ENCODE measurements at regions not wholly inside any gene's neighbourhood (a gene's known extent, or its start where the extent isn't known, plus 50 kb on each side); places are given as distances from the start of the nearest gene placed in this dataset.
"Not testable (repeated sequence)": the region's sequence is repeated elsewhere in the genome, so short reads cannot be mapped to it uniquely, and the experiment has no call there.

DNA sequence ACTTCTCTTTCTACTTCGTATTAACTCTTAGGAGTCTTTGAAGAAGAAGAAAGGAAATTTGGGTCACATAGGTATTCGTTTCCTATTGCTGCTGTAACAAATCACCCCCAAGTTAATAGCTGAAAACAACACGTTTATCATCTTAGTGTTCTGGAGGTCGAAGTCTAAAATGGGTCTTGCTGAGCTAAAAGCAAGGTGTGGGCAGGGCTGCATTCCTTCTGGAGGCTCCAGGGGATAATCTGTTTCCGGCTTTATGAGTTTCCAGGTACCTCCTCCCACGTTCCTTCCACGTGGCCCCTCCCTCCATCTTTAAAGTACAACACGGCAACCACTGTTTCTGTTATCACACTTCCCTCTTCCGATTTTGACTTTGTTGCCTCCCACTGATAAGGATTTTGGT lies 233.5 kb upstream of the RBBP8 start:
- DNase-seq (ENCODE audit: low spot score): no peak

DNA sequence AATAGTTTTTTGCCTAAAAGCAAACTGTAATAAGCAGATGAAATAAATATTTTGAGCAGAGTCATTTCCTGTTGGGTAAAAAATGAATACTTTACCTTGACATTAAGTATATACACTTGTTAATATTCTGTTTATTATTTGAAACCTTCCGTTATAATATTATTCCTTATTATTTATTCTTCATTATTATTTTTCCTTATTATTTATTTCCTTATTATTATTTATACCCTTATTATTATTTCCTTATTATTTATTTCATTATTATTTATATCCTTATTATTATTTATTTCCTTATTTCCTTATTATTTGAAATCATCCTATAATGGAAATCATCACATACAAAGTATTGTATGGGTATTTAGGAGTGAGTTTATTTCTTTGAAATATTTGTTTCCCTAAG lies 232.2 kb upstream of the RBBP8 start:
- DNase-seq (ENCODE audit: low spot score): no peak

DNA sequence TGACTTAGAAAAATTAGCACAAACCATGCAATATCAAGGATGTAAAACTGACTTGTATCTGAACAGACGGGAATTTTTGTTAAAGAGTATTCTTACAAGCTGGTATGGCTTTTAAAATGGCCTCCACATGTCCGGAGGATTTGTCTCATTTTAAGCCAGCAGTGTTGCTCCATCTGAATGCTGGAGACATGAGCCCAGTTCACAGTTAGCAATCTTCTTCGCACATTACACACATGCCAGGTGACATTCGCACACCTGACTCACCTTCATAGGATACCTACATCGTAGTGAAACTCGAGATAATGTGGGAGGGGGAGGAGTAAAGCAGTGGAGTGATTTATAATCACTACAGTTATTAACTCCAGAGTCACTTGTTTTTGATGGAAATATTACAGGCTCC lies 231.8 kb upstream of the RBBP8 start:
- no peak for DNase-seq (ENCODE audit: low spot score)

DNA sequence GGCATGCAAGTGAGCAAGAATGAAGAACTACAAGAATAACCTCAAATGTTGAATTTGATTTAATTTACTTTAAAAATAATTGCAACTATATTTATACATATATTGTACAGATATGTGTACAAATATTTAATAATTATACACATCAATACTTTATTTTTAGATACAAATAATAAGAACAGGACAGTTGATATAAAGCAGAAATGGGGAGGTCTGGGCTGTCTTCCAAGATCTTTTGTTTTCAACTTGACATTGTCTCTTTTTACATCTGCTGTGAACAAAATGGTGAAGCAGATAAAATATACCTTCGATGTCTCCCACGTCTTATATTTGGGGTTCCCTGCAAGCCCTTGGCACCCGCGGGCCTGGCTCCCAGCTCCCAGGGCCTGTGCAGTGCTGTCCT lies 231.3 kb upstream of the RBBP8 start:
- DNase-seq (ENCODE audit: low spot score): no peak

DNA sequence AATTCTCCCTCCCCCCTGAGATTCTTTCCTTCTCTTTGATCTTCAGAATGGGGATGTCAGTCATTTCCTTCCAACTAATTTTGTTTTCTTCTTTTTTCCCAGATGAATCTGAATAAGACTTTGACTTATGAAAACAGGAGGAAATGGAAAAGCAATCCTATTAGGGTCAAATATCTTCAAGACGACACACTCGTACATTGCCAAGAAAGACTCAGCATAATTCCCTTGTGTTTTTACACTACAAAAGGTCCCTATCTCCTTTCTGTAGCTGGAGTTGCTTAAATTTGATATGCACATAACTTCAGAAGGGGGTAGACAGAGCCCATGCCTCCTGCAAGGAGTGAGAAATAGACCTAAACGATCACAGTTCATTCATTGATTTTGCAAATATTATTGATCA lies 230.3 kb upstream of the RBBP8 start:
- no peak for DNase-seq (ENCODE audit: low spot score)

DNA sequence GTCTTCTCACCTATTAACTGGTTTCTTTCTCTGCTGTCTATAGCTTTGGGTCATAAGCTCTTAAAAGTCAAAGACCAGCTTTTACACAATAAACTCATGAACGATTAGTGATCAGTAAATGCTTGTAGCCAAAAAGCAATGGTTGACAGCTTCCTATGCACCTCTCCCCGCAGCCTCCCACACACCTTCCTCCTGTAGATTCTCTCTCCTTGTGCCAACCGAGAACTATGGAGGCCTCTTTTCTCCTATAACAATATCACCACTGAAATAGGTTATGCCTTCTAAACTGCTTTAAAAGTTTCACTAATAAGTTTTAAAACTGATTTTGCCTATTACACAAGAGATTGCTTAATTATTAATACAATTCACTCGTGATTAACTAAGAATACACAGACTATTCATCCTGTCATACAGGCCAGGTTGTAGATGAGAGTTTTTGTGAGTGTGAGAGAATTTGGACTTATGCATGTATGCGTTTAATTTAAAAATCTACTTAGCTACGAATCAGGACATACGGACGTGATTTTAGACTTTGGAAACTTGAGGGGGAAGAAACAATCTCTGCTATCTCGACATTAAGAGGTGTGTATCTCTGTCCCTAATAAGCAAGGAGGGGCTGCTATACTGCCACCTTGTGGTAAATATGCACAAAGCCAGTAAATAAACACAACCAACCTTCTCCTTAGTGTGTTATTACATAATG lies 229.1 kb upstream of the RBBP8 start:
- peak; percentile 54 for DNase-seq (ENCODE audit: low spot score)

DNA sequence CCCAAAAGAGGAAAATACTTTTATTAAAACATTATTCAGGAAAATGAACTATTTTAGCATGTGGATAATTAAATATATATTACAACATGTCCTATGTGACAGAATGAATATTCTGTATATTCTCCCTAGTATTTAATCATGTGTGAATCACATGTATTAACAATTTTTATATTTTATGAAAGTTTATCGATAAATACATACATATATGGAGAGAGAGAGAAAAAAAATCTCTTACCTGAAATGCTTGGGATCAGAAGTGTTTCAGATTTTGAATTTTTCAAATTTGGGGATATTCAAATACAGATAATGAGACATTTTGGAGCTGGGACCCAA lies 228.6 kb upstream of the RBBP8 start:
- DNase-seq (ENCODE audit: low spot score): no peak

DNA sequence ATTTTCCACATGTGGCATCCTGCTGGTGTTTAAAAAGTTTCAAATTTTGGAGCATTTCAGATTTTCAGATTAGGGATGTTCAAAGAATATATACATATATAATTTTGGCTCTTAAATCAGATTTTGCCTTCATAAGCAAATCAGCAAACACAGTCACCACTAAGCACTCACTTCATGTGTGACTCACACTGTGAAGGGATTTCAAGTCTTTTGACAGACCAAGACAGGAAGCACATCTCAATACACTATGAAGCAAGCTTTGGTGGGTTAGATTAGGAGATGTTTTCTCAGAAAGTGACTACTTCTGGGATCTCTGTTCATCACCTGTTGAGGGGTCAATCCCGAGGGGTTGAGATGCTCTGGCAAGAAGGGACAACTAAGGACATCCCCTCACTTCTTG lies 227.8 kb upstream of the RBBP8 start:
- DNase-seq (ENCODE audit: low spot score): no peak

DNA sequence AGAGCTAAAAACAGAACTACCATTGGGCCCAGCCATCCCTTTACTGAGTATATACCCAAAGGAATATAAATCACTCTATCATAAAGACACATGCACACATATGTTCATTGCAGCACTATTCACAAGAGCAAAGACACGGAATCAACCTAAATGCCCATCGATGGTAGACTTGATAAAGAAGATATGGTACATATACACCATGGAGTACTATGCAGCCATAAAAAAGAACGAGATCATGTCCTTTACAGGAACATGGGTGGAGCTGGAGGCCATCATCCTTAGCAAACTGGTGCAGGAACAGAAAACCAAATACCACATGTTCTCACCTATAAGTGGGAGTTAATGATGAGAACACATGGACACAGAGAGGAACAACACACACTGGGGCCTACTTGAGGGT lies 227.1 kb upstream of the RBBP8 start:
- DNase-seq (ENCODE audit: low spot score): not testable (repeated sequence)

DNA sequence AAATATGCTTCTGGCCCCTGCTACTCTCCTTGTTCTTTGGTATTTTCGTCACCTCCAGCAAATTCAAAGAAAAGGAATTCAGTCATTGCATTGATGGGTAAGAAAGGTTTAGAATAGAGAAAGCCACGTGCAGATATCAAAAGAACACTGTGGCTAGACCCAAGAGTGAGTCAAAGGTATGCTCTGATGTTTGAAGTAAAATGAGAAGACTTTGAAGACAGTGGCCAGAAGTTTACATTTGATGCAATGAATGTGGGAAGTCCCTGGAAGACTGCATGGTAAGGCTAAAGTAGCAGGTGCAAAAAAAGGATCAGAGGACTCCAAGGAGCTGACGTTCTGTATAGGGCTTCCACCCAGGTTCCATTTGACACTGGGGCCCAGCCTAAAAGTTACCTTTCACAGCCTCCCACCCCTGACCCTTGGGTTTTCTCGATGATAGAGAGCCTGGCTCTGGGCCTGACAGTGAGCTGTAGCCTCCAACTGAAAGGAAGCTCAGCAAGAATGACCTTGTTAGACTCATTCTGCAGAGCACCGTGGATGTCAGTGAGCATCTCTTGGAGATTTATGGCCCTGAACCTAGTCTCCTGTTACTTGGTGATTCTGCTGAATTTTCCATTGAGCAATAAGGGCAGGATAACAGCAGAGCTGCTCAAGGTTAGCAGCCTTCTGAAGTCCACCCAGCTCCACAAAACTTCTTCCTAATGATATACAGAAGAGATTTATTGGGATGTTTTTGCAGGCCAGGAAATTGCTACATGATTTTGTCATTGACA lies 223.7 kb upstream of the RBBP8 start:
- no peak for DNase-seq (ENCODE audit: low spot score)

DNA sequence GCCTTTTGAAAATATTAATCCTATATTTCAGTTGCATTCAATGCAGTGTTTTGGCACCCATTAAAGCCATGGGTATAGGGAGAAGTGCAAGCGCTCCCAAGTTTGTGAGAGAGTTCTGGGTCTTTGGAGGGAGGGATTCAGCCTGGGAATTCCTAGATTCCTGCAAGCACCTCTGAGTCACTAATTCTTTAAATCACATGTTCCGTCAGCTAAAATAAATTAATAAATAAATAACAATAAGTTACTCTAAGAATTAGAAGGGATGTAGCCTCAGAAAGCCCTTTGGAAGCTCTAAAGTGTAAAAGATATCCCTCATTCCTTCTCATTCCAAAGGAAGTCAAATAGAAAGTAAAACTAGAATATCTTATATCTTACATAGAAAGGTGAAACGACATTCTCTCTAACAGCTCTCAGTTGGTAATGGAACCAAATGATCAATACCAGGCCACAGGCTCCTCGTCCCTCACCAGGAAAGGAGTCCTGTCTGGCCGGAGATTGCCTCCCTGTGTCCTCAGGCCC lies 222.4 kb upstream of the RBBP8 start:
- DNase-seq (ENCODE audit: low spot score): no peak

DNA sequence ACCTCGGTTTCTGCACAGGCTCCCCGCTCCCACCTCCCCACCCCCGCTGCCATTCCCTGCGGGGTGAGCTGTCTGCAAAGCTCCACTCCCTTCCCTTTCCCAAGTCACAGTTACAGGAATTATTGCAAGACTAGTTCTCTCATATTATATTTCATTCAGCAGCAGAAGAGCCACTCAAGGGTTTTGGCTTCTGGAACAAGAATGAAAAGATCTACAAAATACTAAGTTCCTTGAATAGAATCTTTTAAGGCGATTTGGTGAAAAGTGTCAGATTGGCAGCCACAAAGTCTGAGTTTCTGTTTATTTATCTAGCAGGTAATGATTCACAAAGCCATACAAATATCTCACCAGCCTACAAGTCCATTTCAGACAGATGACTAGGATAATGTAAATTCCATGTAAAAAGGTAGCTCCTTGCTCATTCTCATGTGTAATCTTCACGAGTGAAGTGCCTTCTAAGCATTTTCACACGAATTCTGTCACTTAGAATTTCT lies 221.9 kb upstream of the RBBP8 start:
- DNase-seq (ENCODE audit: low spot score): no peak

DNA sequence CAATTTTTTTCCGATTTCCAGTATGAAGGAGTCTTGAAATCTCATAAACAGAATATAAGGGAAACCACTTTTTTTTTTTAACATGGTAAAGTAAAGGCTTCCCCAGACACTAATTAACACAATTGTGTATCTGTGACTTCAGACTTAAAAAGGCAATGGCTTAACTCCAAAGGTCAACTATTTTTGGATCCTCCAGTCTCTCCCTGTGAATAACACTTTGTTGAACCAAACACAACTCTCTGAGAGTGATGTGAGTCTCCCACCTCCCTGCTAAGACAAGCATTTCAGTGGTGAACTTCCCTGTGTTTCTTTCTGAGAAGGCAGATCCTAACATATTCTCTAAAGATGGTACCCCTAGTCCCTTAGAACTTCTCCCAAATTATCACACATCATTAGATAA lies 219.6 kb upstream of the RBBP8 start:
- DNase-seq (ENCODE audit: low spot score): no peak

DNA sequence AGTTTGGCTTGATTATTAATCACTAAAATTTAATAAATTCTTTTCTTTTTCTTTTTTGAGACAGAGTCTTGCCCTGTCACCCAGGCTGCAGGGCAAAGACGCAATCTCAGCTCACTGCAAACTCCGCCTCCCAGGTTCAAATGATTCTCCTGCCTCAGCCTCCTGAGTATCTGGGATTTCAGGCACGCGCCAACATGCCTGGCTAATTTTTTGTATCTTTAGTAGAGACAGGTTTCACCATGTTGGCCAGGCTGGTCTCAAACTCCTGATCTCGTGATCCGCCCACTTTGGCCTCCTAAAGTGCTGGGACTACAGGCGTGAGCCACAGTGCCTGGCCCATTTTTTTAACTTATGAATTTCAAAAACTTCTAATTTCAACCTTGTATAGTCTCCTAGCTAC lies 215.6 kb upstream of the RBBP8 start:
- DNase-seq (ENCODE audit: low spot score): not testable (repeated sequence)

DNA sequence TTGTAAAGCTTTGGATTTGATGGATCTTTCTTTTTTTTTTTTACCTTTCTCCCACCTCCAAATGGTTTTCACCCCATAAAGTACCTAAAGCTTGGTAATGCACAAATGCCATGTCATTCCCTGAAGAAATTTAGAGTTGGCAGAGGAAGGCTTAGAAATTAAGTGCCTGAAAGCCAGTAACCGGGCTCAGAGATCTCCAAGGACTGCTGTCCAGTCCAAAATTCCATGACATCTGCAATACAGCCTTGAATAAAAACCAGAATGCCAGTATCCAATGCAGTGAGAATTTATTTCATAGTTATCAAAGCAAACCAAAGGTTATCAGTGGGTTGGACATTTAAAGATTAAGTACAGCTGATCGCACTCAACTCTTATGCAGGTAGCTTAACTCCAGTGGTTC lies 209.9 kb upstream of the RBBP8 start:
- DNase-seq (ENCODE audit: low spot score): no peak

DNA sequence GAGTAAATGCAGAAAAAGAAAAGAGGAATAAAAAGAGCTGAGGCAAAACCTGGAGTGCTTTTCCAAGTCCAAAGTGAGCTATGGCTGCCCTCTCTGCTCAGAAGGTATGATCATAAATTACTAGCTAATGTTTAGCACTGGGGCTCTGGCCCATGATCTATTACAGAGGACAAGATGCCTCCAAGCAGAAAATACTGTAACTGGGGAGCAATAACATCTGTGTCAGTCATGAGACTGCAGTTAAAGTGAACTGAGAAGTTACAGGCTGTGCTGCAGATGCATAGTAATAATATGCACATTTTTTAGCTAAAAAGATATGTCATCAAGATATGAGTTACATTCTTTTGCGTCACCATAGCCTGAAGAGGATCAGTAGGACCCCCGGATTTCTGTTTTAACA lies 209.4 kb upstream of the RBBP8 start:
- no peak for DNase-seq (ENCODE audit: low spot score)

DNA sequence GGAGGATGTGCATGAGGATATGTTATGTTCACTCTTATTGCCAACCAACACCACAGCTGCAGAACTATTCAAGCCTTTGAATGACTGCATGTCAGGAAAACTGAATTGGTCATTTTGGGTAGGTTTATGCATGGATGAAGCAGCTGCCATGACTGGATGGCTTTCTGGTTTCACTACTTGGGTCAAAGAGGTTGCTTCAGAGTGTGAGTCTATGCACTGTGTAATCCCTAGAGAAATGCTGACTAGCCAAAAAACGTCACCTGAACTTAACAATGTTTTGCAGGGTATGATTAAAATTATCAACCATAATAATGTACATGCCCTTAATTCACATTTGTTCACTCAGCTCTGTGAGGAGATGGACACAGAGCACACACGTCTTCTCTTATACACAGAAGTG lies 206.7 kb upstream of the RBBP8 start:
- no peak for DNase-seq (ENCODE audit: low spot score)

DNA sequence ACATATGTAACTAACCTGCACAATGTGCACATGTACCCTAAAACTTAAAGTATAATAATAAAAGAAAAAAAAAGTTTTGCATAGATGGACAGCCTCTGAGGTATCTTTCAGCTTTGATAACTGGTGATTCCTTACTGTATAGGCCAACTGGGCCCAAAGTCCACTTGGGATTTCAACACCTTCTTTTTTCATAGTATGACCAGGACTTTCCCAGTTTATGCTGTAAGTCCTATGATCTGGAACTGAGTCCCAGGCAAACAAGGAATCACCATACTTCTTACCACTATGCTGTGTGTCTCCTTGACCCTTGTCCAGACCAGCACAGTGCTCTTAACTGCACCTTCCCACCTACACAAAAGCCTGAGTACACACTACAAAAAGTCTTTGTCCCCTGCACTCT lies 205.1 kb upstream of the RBBP8 start:
- no peak for DNase-seq (ENCODE audit: low spot score)

DNA sequence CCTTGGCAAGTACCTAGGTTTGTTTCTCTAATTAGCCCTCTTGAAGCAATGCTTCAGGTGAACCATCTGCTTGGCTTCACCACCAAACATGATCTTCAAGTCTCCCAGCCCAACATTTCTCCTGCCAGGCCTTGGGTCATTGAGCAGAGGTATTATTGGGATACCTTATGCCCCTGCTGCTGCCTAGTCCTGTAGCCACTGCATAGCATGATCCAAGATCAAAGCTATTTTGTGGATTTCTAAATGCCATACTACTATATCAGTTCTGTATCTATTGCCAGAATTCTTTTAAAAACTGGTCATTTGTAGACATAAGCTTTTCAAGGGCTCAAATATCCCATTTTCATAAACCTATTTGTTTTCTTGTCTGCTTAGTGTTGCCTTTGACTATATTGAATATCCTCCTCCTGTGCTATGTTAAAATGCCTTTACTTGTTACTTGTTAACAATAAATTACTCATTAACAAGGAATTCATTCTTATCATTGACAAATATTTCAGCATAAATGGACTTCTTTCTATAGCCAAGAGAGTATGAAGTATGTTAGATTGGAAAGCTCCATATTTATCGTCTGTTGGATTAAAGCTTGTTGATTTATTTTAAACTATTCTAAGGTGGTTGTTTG lies 204.5 kb upstream of the RBBP8 start:
- DNase-seq (ENCODE audit: low spot score): no peak

DNA sequence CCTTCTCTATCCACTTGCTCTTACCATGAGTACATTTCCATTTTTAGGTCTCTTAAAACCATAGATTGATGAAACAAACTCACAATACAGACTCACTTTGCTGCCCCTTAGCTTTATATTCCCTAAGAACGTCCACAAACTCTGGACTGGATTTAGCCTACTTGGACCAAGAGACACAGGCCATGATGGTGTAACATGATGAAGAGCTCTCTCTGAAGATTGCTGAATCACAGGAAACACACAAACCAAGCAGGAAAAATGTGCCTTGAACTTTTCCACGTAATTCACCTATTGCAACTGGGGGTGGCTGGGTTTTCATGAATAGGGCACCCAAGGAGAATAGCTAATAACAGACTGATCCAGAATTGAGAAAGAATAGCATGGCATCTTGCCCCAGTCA lies 201.7 kb upstream of the RBBP8 start:
- no peak for DNase-seq (ENCODE audit: low spot score)

DNA sequence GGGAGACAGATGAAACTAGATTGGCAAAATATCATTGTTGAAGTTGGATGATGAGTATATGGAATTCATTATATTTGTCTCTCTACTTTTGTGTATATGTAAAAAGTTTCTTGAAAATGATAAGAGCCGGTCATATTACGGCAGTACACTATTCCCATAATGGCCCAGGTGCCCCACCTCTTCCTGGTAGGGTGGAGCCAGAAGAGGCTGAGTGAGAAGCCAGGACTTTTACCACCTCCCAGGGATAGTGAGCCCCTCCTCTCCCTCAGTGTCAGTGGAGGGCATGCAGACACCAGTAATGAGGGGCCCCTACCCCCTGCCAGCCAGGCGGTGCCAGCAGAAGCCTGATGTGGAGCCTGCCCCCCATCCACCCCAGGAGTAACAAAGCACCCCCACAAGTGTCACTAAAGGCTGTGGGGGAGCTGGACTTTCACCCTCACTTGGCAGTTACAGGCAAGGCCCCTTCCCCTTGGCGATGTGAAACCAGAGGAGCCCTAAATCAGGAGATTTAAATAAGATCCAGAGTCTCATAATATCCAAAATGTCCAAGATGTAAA lies 198.9 kb upstream of the RBBP8 start:
- no peak for DNase-seq (ENCODE audit: low spot score)

Data from SK-N-DZ (cell line).